ENCODE measurements at regions not wholly inside any gene's neighbourhood (a gene's known extent, or its start where the extent isn't known, plus 50 kb on each side); places are given as distances from the start of the nearest gene placed in this dataset.

GRCh38 chr15:36218322-36218721, 361.1 kb upstream of the CDIN1 start:
- Mint-ChIP-seq H3K27ac (no peak overlapping the region), H3K4me3 (no peak overlapping the region), H3K36me3 (ENCODE audit: low read depth) (no peaks in the 10 kb centered on the region), H3K4me1 (no peaks in the 10 kb centered on the region), H3K9me3 (no peaks in the 10 kb centered on the region), H3K27me3 (no peaks in the 10 kb centered on the region)
- no peak for ATAC-seq (replicated peaks)

DNA sequence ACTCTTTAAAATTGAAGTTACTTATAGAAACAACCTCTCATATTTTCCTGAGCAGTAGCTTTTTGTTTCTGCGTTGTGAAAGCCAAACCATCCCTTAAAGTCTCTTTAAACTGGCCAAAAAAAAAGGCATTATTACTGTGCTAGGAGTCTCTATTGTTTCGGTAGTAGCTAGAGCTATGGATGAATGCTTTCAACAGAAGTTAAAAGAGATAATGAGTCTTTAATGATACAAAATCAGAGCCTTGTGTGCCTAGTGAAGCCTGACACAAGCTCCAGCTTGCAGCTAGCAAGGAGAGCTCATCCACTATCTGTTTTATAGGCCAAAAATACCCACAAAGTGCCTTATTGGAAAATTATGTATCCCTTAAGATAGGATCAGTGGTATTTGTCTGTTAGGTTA, 360.4 kb upstream of the CDIN1 start:
- no peaks in the 10 kb centered on the region for H3K4me1 Mint-ChIP-seq
- H3K27ac Mint-ChIP-seq: no peak overlapping the region
- no peaks in the 10 kb centered on the region for H3K9me3 Mint-ChIP-seq
- no peak overlapping the region for H3K4me3 Mint-ChIP-seq
- no peak for ATAC-seq (replicated peaks)
- no peaks in the 10 kb centered on the region for H3K36me3 Mint-ChIP-seq (ENCODE audit: low read depth)
- no peaks in the 10 kb centered on the region for H3K27me3 Mint-ChIP-seq

DNA sequence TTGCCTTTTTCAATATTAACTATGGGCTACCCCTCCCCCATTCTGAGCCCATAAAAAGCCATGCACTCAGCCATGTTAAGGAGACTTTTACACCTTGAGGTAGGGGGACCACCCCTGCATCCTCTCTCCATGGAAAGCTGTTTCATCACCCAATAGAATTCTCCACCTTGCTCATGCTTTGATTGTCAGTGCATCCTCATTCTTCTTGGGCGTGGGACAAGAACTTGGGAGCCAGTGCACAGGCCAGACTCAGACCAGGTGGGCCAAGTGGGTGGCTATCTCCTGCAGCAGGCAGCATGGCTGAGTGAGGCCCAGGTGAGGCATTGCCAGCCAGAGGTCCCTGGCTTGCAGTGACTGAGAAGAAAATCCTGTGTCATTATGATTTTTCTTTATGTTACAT, 357.4 kb upstream of the CDIN1 start:
- Mint-ChIP-seq H3K4me1 (no peaks in the 10 kb centered on the region), H3K27ac (no peak overlapping the region), H3K9me3 (no peaks in the 10 kb centered on the region), H3K4me3 (no peak overlapping the region), H3K36me3 (ENCODE audit: low read depth) (no peaks in the 10 kb centered on the region), H3K27me3 (no peaks in the 10 kb centered on the region)
- ATAC-seq (replicated peaks): no peak

GRCh38 chr15:36230776-36231175, 348.6 kb upstream of the CDIN1 start:
- Mint-ChIP-seq H3K27me3 (no peaks in the 10 kb centered on the region), H3K36me3 (ENCODE audit: low read depth) (no peaks in the 10 kb centered on the region), H3K4me3 (no peak overlapping the region), H3K4me1 (no peaks in the 10 kb centered on the region), H3K27ac (no peak overlapping the region), H3K9me3 (peaks cover 11% of the 10 kb centered on the region)
- ATAC-seq (replicated peaks): no peak

- Mint-ChIP-seq H3K27me3 (no peaks in the 10 kb centered on the region), H3K9me3 (peaks cover 11% of the 10 kb centered on the region), H3K27ac (no peak overlapping the region), H3K4me3 (no peak overlapping the region), H3K36me3 (ENCODE audit: low read depth) (no peaks in the 10 kb centered on the region), H3K4me1 (no peaks in the 10 kb centered on the region)
- ATAC-seq (replicated peaks): no peak
Observed at GRCh38 chr15:36232491-36232890, 346.9 kb upstream of the CDIN1 start.

GRCh38 chr15:36234743-36235142, 344.7 kb upstream of the CDIN1 start:
- H3K4me1 Mint-ChIP-seq: no peaks in the 10 kb centered on the region
- no peaks in the 10 kb centered on the region for H3K36me3 Mint-ChIP-seq (ENCODE audit: low read depth)
- H3K9me3 Mint-ChIP-seq: peaks cover 11% of the 10 kb centered on the region
- no peak overlapping the region for H3K4me3 Mint-ChIP-seq
- no peaks in the 10 kb centered on the region for H3K27me3 Mint-ChIP-seq
- H3K27ac Mint-ChIP-seq: no peak overlapping the region
- no peak for ATAC-seq (replicated peaks)

- no peaks in the 10 kb centered on the region for H3K36me3 Mint-ChIP-seq (ENCODE audit: low read depth)
- H3K4me1 Mint-ChIP-seq: no peaks in the 10 kb centered on the region
- H3K27ac Mint-ChIP-seq: no peak overlapping the region
- no peak overlapping the region for H3K4me3 Mint-ChIP-seq
- H3K27me3 Mint-ChIP-seq: no peaks in the 10 kb centered on the region
- peaks cover 11% of the 10 kb centered on the region for H3K9me3 Mint-ChIP-seq
- ATAC-seq (replicated peaks): no peak
Observed at GRCh38 chr15:36235173-36235572, 344.3 kb upstream of the CDIN1 start.

GRCh38 chr15:36239509-36239908, 339.9 kb upstream of the CDIN1 start:
- no peaks in the 10 kb centered on the region for H3K27me3 Mint-ChIP-seq
- H3K4me3 Mint-ChIP-seq: no peak overlapping the region
- ATAC-seq (replicated peaks): no peak
- H3K36me3 Mint-ChIP-seq (ENCODE audit: low read depth): no peaks in the 10 kb centered on the region
- H3K9me3 Mint-ChIP-seq: peaks cover 5% of the 10 kb centered on the region
- H3K4me1 Mint-ChIP-seq: no peaks in the 10 kb centered on the region
- H3K27ac Mint-ChIP-seq: no peak overlapping the region

GRCh38 chr15:36251450-36251849, 328.0 kb upstream of the CDIN1 start:
- H3K4me3 Mint-ChIP-seq: no peak overlapping the region
- no peaks in the 10 kb centered on the region for H3K9me3 Mint-ChIP-seq
- H3K27ac Mint-ChIP-seq: no peak overlapping the region
- no peak for ATAC-seq (replicated peaks)
- H3K4me1 Mint-ChIP-seq: no peaks in the 10 kb centered on the region
- H3K36me3 Mint-ChIP-seq (ENCODE audit: low read depth): no peaks in the 10 kb centered on the region
- no peaks in the 10 kb centered on the region for H3K27me3 Mint-ChIP-seq

DNA sequence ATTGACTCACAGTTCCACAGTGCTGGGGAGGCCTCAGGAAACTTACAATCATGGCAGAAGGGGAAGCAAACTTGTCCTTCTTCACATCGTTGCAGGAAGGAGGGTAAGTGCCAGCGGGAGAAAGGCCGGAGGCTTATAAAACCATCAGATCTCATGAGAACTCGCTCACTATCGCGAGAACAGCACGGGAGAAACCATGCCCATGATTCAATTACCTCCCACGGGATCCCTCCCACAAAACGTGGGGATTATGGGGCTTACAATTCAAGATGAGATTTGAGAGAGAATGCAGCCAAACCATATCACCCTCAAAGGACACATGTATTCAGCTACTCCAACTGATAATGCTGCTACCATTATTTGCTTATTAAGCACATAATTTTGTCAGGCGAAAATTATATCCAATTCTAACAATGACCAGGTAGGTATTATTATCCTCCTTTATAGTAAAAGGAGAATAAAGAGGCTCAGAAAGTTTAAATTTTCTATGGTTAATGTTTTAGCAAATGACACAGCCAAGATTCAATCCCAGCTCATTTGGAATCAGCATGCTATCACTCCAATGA, 327.2 kb upstream of the CDIN1 start:
- H3K9me3 Mint-ChIP-seq: no peaks in the 10 kb centered on the region
- H3K4me3 Mint-ChIP-seq: no peak overlapping the region
- H3K27me3 Mint-ChIP-seq: no peaks in the 10 kb centered on the region
- no peaks in the 10 kb centered on the region for H3K36me3 Mint-ChIP-seq (ENCODE audit: low read depth)
- no peak overlapping the region for H3K27ac Mint-ChIP-seq
- H3K4me1 Mint-ChIP-seq: no peaks in the 10 kb centered on the region
- ATAC-seq (replicated peaks): no peak

GRCh38 chr15:36254426-36254825, 325.0 kb upstream of the CDIN1 start:
- no peaks in the 10 kb centered on the region for H3K27me3 Mint-ChIP-seq
- no peaks in the 10 kb centered on the region for H3K36me3 Mint-ChIP-seq (ENCODE audit: low read depth)
- H3K27ac Mint-ChIP-seq: no peak overlapping the region
- no peak for ATAC-seq (replicated peaks)
- no peaks in the 10 kb centered on the region for H3K4me1 Mint-ChIP-seq
- H3K9me3 Mint-ChIP-seq: peaks cover 3% of the 10 kb centered on the region
- no peak overlapping the region for H3K4me3 Mint-ChIP-seq

GRCh38 chr15:36256404-36256807, 323.0 kb upstream of the CDIN1 start:
- Mint-ChIP-seq H3K4me3 (no peak overlapping the region), H3K4me1 (no peaks in the 10 kb centered on the region), H3K36me3 (ENCODE audit: low read depth) (no peaks in the 10 kb centered on the region), H3K27me3 (no peaks in the 10 kb centered on the region), H3K9me3 (peaks cover 3% of the 10 kb centered on the region), H3K27ac (no peak overlapping the region)
- ATAC-seq (replicated peaks): no peak

- H3K36me3 Mint-ChIP-seq (ENCODE audit: low read depth): no peaks in the 10 kb centered on the region
- ATAC-seq (replicated peaks): no peak
- no peaks in the 10 kb centered on the region for H3K4me1 Mint-ChIP-seq
- no peaks in the 10 kb centered on the region for H3K9me3 Mint-ChIP-seq
- no peak overlapping the region for H3K27ac Mint-ChIP-seq
- H3K4me3 Mint-ChIP-seq: no peak overlapping the region
- no peaks in the 10 kb centered on the region for H3K27me3 Mint-ChIP-seq
Observed at GRCh38 chr15:36263666-36264065, 315.8 kb upstream of the CDIN1 start.

DNA sequence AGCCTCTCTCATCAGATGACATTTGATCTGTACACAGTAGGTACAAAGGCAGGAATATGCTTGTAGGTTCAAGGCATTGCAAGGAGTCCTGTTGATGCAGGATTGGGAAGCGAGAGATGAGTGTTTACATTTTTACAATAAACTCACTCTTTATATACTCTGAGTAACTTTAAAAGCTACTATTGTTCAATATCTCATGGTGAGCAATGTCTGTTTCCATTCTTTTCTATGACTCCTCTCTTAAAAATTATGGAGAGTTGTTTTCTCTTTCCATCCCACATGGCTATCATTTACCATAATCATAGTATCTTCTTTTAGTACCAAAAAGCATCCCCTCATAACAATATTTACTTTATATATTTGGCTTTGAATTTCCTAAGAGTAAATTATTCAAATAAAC, 314.0 kb upstream of the CDIN1 start:
- ATAC-seq (replicated peaks): no peak
- Mint-ChIP-seq H3K27me3 (no peaks in the 10 kb centered on the region), H3K9me3 (no peaks in the 10 kb centered on the region), H3K27ac (no peak overlapping the region), H3K4me3 (no peak overlapping the region), H3K4me1 (no peaks in the 10 kb centered on the region), H3K36me3 (ENCODE audit: low read depth) (no peaks in the 10 kb centered on the region)

- no peaks in the 10 kb centered on the region for H3K4me1 Mint-ChIP-seq
- H3K27ac Mint-ChIP-seq: no peak overlapping the region
- H3K36me3 Mint-ChIP-seq (ENCODE audit: low read depth): no peaks in the 10 kb centered on the region
- H3K9me3 Mint-ChIP-seq: peaks cover 6% of the 10 kb centered on the region
- no peaks in the 10 kb centered on the region for H3K27me3 Mint-ChIP-seq
- ATAC-seq (replicated peaks): no peak
- no peak overlapping the region for H3K4me3 Mint-ChIP-seq
Observed at GRCh38 chr15:36271048-36271447, 308.4 kb upstream of the CDIN1 start.

- ATAC-seq (replicated peaks): no peak
- Mint-ChIP-seq H3K9me3 (peaks cover 16% of the 10 kb centered on the region), H3K36me3 (ENCODE audit: low read depth) (no peaks in the 10 kb centered on the region), H3K4me1 (no peaks in the 10 kb centered on the region), H3K4me3 (no peak overlapping the region), H3K27ac (no peak overlapping the region), H3K27me3 (no peaks in the 10 kb centered on the region)
Observed at GRCh38 chr15:36275656-36276055, 303.8 kb upstream of the CDIN1 start.

Measured in activated T-helper 17 cell treated with anti-CD3 and anti-CD28 coated beads, Interleukin-2, amount 50 U/mL, for 72 hours (primary cell).